ENCODE measurements at regions not wholly inside any gene's neighbourhood (a gene's known extent, or its start where the extent isn't known, plus 50 kb on each side); places are given as distances from the start of the nearest gene placed in this dataset.

DNA sequence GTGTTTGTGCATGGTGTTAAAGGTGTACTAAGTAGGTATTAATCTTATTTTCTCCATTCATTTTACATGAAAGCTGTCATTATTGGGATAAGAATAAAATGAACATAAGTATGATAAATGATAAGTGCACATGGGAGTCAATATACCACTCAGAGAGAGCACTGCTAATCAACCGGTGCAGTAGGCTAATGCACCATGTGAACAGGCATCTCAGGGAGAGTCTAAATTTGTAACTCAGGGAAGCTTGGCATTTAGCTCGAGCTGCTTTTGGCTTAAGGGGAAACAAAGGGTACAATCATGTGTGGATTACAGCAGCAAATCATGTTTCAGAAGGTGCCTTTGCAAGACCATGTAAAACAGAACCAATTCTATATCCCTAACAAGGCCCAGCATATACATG lies 127.4 kb downstream of the MGST1 start:
- POLR2A ChIA-PET: no interaction called here
- DNase-seq: no peak
- Mint-ChIP-seq H3K9me3 (peaks cover 10% of the 10 kb centered on the region), H3K27ac (no peak overlapping the region), H3K36me3 (ENCODE audit: low read depth) (no peaks in the 10 kb centered on the region), H3K4me1 (no peaks in the 10 kb centered on the region), H3K4me3 (no peak overlapping the region), H3K27me3 (no peaks in the 10 kb centered on the region)
- CTCF ChIA-PET: no interaction called here

DNA sequence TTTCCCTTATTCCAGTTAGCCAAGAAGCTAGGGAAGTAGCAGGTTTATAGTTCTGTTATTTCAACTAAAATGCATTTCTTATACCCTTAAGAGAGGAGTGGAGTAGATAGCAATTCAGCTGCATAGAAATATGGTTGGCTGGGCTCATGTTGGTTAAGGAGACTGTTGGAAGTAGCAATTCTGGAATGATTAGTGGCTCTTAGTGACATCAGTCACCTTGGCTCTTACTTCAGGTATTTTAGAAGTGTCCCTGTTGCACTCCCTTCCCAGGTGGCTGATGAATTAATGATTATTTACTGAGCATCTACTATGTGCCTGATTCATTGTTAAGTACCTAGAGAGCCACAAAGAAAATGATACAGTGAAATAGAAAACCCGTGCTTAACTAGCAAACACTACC lies 128.1 kb downstream of the MGST1 start:
- POLR2A ChIA-PET: no interaction called here
- no peak for DNase-seq
- Mint-ChIP-seq H3K4me1 (no peaks in the 10 kb centered on the region), H3K4me3 (no peak overlapping the region), H3K9me3 (peaks cover 8% of the 10 kb centered on the region), H3K27ac (no peak overlapping the region), H3K36me3 (ENCODE audit: low read depth) (no peaks in the 10 kb centered on the region), H3K27me3 (no peaks in the 10 kb centered on the region)
- CTCF ChIA-PET: no interaction called here

DNA sequence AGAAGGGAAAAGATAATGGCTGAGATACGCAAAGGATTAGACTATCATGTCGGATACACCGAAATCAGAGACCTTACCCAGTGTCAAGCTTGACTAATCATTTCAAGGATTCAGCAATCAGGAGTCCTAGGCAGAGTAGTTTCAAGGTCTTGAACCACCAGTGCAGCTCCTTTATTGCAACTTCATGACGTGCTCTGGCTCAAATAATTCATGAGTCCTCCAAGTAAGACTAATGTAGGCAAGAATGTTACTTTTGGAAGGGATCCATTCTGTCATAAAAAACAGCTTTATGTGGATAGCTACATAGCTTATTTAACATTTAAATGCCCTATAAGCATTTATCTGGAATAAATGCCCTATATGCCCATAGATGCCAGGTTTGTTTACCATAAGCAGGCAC lies 123.2 kb downstream of the LMO3 start:
- ChIA-PET CTCF (no interaction called here), POLR2A (no interaction called here)
- H3K36me3 Mint-ChIP-seq (ENCODE audit: low read depth): no peaks in the 10 kb centered on the region
- H3K27me3 Mint-ChIP-seq: no peaks in the 10 kb centered on the region
- peaks cover 20% of the 10 kb centered on the region for H3K9me3 Mint-ChIP-seq
- H3K27ac Mint-ChIP-seq: no peak overlapping the region
- DNase-seq: no peak
- H3K4me1 Mint-ChIP-seq: no peaks in the 10 kb centered on the region
- H3K4me3 Mint-ChIP-seq: no peak overlapping the region

DNA sequence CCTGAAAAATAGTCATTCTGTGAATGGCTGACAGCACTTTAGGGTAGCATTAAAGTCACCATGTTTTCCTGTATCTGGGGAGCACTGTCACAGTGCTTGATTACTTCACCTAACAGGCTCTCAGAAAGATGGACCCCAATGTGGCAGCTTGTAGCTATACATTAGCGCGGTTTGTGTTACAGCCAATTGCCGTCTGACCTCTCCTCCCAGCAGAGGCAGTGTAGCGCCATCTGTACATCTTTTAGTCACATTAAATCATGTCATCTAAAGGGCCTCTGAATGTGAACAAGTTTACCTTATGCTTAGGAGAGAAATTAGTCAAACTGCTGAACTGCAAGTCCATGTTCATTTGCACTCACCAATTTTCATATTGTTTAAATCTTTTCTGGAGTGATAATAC lies 113.7 kb downstream of the LMO3 start:
- ChIA-PET POLR2A (no interaction called here), CTCF (no interaction called here)
- Mint-ChIP-seq H3K4me3 (no peak overlapping the region), H3K27ac (no peak overlapping the region), H3K27me3 (no peaks in the 10 kb centered on the region), H3K36me3 (ENCODE audit: low read depth) (no peaks in the 10 kb centered on the region), H3K9me3 (peaks cover 3% of the 10 kb centered on the region), H3K4me1 (no peaks in the 10 kb centered on the region)
- no peak for DNase-seq

DNA sequence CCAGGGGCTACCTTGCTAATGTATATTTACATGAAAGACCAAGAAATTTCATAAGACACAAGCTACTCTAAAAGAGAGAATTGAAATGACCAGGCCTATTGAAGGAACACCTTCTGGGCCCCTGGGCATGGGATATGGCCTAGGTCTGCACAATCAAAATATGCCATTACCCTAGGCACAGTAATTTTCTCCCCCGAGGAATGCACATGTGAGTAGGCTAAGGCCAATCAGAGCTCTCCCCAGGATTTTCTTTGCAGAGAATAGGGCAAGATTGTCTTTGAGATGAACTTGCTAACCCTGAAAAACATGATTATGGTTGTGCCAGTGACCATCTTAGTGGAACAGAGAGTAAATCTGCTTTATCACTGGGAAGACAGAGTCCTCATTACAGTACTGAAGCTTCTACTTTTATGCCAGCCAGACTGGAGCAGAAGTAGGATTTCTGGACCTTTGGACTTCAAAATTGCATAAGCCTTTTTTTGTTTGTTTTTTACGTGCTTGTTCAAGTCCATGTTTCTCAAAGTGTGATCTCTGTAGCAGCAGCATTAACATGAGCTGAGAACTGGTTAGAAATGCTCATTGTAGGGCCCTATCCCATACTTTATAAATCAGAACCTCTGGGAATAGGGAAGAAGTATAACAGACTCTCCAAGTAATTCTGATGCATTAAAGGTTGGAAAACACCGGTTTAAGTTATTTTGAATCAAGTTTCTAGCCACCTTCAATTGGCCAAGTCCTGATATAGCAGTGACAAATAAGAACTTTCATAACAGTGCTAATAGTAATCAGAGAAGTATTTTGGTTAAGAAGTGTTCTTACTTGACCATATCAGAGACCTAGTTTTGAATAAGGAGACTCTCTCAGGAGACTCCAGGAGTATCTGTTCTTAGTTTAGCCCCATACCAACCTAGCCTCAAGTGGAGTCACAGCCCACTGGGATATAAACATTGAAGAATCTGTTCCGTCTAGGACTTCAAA lies 112.9 kb downstream of the LMO3 start:
- Mint-ChIP-seq H3K27me3 (no peaks in the 10 kb centered on the region), H3K4me3 (no peak overlapping the region), H3K27ac (no peak overlapping the region), H3K4me1 (no peaks in the 10 kb centered on the region), H3K9me3 (peaks cover 3% of the 10 kb centered on the region), H3K36me3 (ENCODE audit: low read depth) (no peaks in the 10 kb centered on the region)
- no peak for DNase-seq
- POLR2A ChIA-PET: no interaction called here
- CTCF ChIA-PET: no interaction called here

DNA sequence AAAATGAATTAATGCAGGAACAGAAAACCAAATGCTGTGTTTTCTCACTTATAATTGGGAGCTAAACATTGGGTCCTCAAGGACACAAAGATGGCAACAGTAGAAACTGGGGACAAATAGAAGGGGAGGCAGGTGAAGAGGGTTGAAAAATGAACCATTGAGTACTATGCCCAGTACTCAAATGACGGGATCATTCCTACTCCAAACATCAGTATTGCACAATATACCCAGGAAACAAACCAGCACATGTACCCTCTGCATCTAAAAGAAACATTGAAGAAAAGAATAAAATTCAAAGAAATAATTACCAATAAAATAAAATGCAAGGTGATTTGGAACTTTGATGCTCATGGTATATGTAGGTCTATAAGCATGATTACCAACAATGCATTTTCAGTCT lies 110.8 kb downstream of the LMO3 start:
- Mint-ChIP-seq H3K9me3 (peaks cover 3% of the 10 kb centered on the region), H3K27me3 (no peaks in the 10 kb centered on the region), H3K27ac (no peak overlapping the region), H3K36me3 (ENCODE audit: low read depth) (no peaks in the 10 kb centered on the region), H3K4me3 (no peak overlapping the region), H3K4me1 (no peaks in the 10 kb centered on the region)
- ChIA-PET CTCF (no interaction called here), POLR2A (no interaction called here)
- DNase-seq: no peak
